Endothelial cell (in vitro differentiated cells): ENCODE measurements at regions not wholly inside any gene's neighbourhood (a gene's known extent, or its start where the extent isn't known, plus 50 kb on each side); places are given as distances from the start of the nearest gene placed in this dataset.

Experiments used
- DNase-seq: peaks from one replicate; pipeline ENCODE4 v3.0.0; 2021; ENCODE audit warnings: low spot score
- H3K27ac Mint-ChIP-seq: one replicate; pipeline ENCODE4 v1.8.0; 2021; ENCODE audit warnings: mixed read lengths, inconsistent platforms; ENCODE audit not compliant: unreplicated experiment
- H3K27me3 Mint-ChIP-seq: one replicate; pipeline ENCODE4 v1.8.0; 2021; ENCODE audit warnings: mild to moderate bottlenecking, moderate library complexity, mixed read lengths, inconsistent platforms; ENCODE audit not compliant: unreplicated experiment
- H3K36me3 Mint-ChIP-seq: one replicate; pipeline ENCODE4 v1.8.0; 2021; ENCODE audit warnings: mild to moderate bottlenecking, low read depth, mixed read lengths, inconsistent platforms; ENCODE audit not compliant: unreplicated experiment
- H3K4me1 Mint-ChIP-seq: one replicate; pipeline ENCODE4 v1.8.0; 2021; ENCODE audit warnings: mild to moderate bottlenecking, mixed read lengths, inconsistent platforms; ENCODE audit not compliant: unreplicated experiment
- H3K4me3 Mint-ChIP-seq: one replicate; pipeline ENCODE4 v1.8.0; 2021; ENCODE audit warnings: mild to moderate bottlenecking, mixed read lengths, inconsistent platforms; ENCODE audit not compliant: unreplicated experiment
- H3K9me3 Mint-ChIP-seq: one replicate; pipeline ENCODE4 v1.8.0; 2021; ENCODE audit warnings: mixed read lengths, inconsistent platforms; ENCODE audit not compliant: unreplicated experiment
- CTCF ChIP-seq: fragments of 200-600 bp; sonication (generic); IDR thresholded peaks from one replicate; pipeline ENCODE4 v1.5.0; 2021; ENCODE audit warnings: antibody characterized with exemption; ENCODE audit not compliant: unreplicated experiment

- Mint-ChIP-seq H3K9me3 (no peaks in the 10 kb centered on the region), H3K4me3 (no peak overlapping the region), H3K27ac (no peak overlapping the region), H3K27me3 (no peaks in the 10 kb centered on the region), H3K4me1 (no peaks in the 10 kb centered on the region), H3K36me3 (no peaks in the 10 kb centered on the region)
- TF ChIP-seq CTCF: no peak
- no peak for DNase-seq
Measured at GRCh38 chr12:97813301-97813700, 350.7 kb downstream of the RMST start.

- Mint-ChIP-seq H3K36me3 (no peaks in the 10 kb centered on the region), H3K4me1 (peaks cover 5% of the 10 kb centered on the region), H3K27me3 (no peaks in the 10 kb centered on the region), H3K27ac (no peak overlapping the region), H3K4me3 (no peak overlapping the region), H3K9me3 (no peaks in the 10 kb centered on the region)
- TF ChIP-seq CTCF: no peak
- no peak for DNase-seq
Measured at GRCh38 chr12:97821806-97822205, 359.2 kb downstream of the RMST start.

GRCh38 chr12:97835541-97835940 is 372.9 kb downstream of the RMST start:
- no peak overlapping the region for H3K4me3 Mint-ChIP-seq
- no peaks in the 10 kb centered on the region for H3K36me3 Mint-ChIP-seq
- DNase-seq: no peak
- H3K27ac Mint-ChIP-seq: no peak overlapping the region
- no peaks in the 10 kb centered on the region for H3K27me3 Mint-ChIP-seq
- no peaks in the 10 kb centered on the region for H3K4me1 Mint-ChIP-seq
- no peak for TF ChIP-seq CTCF
- H3K9me3 Mint-ChIP-seq: no peaks in the 10 kb centered on the region

DNA sequence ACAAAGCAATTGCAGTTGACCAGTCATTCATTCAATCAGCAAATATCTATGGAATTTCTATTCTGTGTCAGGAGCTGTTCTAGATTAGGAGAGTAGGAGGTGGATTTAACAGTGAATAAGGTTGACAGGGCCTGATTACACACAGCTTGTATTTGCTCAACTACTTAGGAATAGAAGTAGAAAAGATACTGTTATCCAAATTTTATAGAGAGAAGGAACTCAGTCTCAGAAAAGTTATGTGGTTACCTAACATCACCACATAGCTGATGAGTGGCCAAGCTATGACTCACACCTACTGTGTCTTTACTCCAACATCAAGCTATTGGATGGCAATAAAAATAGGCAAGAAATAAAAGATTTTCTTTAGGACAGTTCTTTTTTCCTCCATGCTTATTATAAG is 374.8 kb downstream of the RMST start:
- no peaks in the 10 kb centered on the region for H3K27me3 Mint-ChIP-seq
- H3K4me1 Mint-ChIP-seq: no peaks in the 10 kb centered on the region
- H3K27ac Mint-ChIP-seq: no peak overlapping the region
- TF ChIP-seq CTCF: no peak
- no peak for DNase-seq
- no peaks in the 10 kb centered on the region for H3K9me3 Mint-ChIP-seq
- no peak overlapping the region for H3K4me3 Mint-ChIP-seq
- H3K36me3 Mint-ChIP-seq: no peaks in the 10 kb centered on the region

DNA sequence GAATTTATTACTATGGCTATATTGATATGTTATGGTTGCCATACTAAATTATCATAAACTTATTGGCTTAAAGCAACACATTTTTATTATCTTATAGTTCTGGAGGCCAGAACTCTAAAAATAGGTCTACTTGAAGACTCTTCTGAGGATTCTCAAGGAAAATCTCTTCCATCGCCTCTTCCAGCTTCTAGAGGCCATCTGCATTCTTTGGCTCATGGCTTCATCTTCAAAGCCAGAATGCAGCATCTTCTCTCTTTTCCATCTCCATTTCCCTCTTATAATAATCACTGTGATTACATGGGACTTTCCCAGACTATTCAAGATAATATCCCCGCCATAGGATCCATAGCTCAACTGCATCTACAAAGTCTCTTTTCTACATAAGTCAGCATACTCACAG is 385.4 kb downstream of the RMST start:
- TF ChIP-seq CTCF: no peak
- Mint-ChIP-seq H3K4me1 (no peaks in the 10 kb centered on the region), H3K9me3 (no peaks in the 10 kb centered on the region), H3K27ac (no peak overlapping the region), H3K4me3 (no peak overlapping the region), H3K36me3 (no peaks in the 10 kb centered on the region), H3K27me3 (peaks cover 1% of the 10 kb centered on the region)
- no peak for DNase-seq
